C4-2B (cell line): ENCODE measurements at regions not wholly inside any gene's neighbourhood (a gene's known extent, or its start where the extent isn't known, plus 50 kb on each side); places are given as distances from the start of the nearest gene placed in this dataset.

Experiments used
- ZFX ChIP-seq: fragments of 450-650 bp; IDR thresholded peaks from 2 replicates; pipeline ENCODE4 v1.6.1; 2017
- TF ChIP-seq, protein P1 (sequence below): fragments of 450-650 bp; conservative IDR thresholded peaks from 2 replicates; pipeline ENCODE4 v1.5.1; 2017; ENCODE audit warnings: mild to moderate bottlenecking

DNA sequence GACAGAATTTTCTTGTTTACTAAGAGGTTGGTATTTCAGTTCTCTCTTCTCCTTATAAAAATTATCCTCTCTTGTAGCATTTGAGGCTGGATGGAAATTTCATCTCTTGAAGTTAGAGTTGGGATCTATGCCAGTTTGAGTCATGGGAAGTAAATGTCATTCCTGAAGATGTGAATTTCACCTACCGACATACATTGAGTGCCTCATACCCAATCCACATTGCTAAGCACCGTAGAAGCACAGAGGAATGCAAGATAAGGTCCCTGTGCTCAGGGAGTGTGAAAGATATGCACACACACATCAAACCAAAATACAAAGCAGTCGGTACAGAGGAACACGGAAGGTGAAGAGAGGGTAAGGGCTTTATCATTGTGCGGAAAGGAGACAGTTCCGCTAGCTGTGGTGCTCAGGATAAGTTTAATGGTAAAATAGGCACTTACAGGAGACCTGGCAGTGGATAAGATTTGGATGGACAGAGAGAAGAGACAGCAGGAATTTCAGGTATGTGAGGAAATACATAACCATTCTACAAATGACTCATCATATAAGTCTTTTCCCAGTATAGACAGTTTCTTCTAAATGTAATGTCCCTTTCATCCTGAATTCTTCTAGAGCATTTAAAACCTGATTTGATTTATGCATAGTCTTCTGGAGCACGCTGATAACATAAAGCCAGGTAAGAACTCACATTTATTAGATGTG lies 205.3 kb upstream of the ST6GAL2 start:
- TF ChIP-seq, protein P1, sequence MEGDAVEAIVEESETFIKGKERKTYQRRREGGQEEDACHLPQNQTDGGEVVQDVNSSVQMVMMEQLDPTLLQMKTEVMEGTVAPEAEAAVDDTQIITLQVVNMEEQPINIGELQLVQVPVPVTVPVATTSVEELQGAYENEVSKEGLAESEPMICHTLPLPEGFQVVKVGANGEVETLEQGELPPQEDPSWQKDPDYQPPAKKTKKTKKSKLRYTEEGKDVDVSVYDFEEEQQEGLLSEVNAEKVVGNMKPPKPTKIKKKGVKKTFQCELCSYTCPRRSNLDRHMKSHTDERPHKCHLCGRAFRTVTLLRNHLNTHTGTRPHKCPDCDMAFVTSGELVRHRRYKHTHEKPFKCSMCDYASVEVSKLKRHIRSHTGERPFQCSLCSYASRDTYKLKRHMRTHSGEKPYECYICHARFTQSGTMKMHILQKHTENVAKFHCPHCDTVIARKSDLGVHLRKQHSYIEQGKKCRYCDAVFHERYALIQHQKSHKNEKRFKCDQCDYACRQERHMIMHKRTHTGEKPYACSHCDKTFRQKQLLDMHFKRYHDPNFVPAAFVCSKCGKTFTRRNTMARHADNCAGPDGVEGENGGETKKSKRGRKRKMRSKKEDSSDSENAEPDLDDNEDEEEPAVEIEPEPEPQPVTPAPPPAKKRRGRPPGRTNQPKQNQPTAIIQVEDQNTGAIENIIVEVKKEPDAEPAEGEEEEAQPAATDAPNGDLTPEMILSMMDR = no peak
- no peak for TF ChIP-seq ZFX
